Thoracic aorta (tissue), 2 donors: ENCODE measurements at regions not wholly inside any gene's neighbourhood (a gene's known extent, or its start where the extent isn't known, plus 50 kb on each side); places are given as distances from the start of the nearest gene placed in this dataset.

Source experiments
- ATAC-seq: fragments of 150-250 bp; one replicate; pipeline ENCODE4 v1.8.0; 2017; ENCODE audit warnings: low read depth; ENCODE audit not compliant: insufficient number of reproducible peaks, low FRiP score
- DNase-seq: peaks from one replicate; pipeline ENCODE4 v3.0.0-alpha.2; 2020; ENCODE audit warnings: low spot score
- H3K27ac ChIP-seq, 2 donors: fragments of 200-600 bp; sonication (generic); 1 replicate in 1 of 2; 2 replicates in 1 of 2; pipeline ENCODE4 v1.5.1; 2016; ENCODE audit warnings: mild to moderate bottlenecking in 2 of 2, moderate library complexity in 2 of 2
- H3K27me3 ChIP-seq: fragments of 200-600 bp; sonication (generic); replicated peaks from 2 replicates; pipeline ENCODE4 v1.6.0; 2016; ENCODE audit warnings: mild to moderate bottlenecking; ENCODE audit not compliant: insufficient read depth
- H3K36me3 ChIP-seq: fragments of 200-600 bp; sonication (generic); one replicate; pipeline ENCODE4 v1.5.1; 2016
- H3K4me1 ChIP-seq, 2 donors: fragments of 200-600 bp; sonication (generic); 1 replicate in 1 of 2; 2 replicates in 1 of 2; pipeline versions ENCODE4 v1.5.1 to v1.6.0; 2016; ENCODE audit warnings: low read depth in 2 of 2, mild to moderate bottlenecking in 1 of 2; ENCODE audit not compliant: control insufficient read depth in 1 of 2
- H3K4me3 ChIP-seq: fragments of 200-600 bp; sonication (generic); 2 replicates; pipeline ENCODE4 v1.5.1; 2016; ENCODE audit warnings: mild to moderate bottlenecking
- H3K9me3 ChIP-seq: fragments of 200-600 bp; sonication (generic); 2 replicates; pipeline ENCODE4 v1.5.1; 2016
- TF ChIP-seq, protein P1 (sequence below): fragments of 200-600 bp; sonication (generic); IDR thresholded peaks from one replicate; pipeline ENCODE4 v1.5.1; 2019; ENCODE audit warnings: antibody characterized with exemption

DNA sequence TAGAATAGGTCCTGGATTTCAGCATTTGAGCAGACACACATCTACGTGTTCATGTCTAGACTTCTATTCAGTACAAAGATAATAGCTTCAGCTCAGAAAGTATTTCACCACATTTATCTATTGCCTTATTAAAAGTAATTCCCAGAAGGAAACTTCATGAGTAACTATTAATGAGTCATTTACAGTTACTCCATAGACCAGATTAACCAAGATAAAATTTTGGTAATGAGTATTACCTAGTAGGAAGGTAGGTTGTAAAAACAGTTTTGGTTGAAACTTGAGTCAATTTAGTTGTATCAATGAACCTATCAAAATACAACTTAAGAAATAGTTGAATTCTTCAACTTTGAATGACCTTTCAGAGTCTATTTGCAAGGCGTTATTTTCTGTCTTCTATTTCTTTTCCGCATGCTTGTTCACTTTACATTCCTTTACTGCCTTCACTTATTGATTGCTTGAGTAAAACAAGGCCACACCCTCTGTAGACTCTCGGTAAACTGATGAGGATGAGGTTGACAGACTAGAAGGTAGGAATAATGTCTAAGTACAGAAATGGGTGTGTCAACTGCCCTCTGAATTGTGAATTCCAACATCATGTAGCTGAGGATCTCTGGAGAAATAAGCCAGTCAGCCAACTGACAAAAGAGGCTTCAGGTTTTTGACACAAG, 1165.6 kb upstream of the ZEB2 start:
- Histone ChIP-seq H3K4me3 (no peak overlapping the region), H3K9me3 (no peaks in the 10 kb centered on the region), H3K27ac (no peak overlapping the region), H3K4me1 (no peaks in the 10 kb centered on the region), H3K36me3 (no peaks in the 10 kb centered on the region), H3K27me3 (no peaks in the 10 kb centered on the region)
- no peak for ATAC-seq
- TF ChIP-seq, protein P1, sequence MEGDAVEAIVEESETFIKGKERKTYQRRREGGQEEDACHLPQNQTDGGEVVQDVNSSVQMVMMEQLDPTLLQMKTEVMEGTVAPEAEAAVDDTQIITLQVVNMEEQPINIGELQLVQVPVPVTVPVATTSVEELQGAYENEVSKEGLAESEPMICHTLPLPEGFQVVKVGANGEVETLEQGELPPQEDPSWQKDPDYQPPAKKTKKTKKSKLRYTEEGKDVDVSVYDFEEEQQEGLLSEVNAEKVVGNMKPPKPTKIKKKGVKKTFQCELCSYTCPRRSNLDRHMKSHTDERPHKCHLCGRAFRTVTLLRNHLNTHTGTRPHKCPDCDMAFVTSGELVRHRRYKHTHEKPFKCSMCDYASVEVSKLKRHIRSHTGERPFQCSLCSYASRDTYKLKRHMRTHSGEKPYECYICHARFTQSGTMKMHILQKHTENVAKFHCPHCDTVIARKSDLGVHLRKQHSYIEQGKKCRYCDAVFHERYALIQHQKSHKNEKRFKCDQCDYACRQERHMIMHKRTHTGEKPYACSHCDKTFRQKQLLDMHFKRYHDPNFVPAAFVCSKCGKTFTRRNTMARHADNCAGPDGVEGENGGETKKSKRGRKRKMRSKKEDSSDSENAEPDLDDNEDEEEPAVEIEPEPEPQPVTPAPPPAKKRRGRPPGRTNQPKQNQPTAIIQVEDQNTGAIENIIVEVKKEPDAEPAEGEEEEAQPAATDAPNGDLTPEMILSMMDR: no peak
- no peak for DNase-seq

DNA sequence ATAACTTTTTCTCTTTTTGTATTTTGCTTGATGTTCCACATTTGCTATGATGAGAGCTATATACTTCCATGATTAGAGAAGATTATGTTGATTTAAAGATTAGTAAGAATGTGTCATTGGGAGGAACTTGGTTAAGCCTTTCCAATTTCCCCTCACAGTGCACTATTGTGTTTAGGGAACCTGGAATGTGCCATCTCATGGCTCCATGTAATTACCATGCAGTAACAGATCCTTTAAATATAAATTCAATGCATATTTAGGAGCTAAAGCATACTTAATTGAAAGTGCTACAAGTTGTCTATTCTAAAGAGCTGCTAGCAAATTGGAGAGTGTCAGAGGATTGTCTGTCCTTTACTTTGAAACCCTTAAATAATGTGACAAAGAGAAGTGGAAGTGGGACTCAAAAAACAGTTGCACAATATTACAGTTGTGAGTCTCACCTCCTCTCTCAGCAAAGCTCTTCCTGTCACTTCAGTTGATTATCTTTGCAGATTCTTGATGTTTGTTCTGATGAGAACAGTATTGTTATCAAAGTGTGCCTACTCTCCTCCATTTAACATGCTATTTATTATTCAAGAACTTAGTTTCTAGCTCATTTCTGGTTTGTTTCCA, 1162.7 kb upstream of the ZEB2 start:
- no peaks in the 10 kb centered on the region for H3K9me3 ChIP-seq
- H3K36me3 ChIP-seq: no peaks in the 10 kb centered on the region
- H3K27me3 ChIP-seq: no peaks in the 10 kb centered on the region
- no peak overlapping the region for H3K4me3 ChIP-seq
- ATAC-seq: no peak
- H3K4me1 ChIP-seq: no peaks in the 10 kb centered on the region
- H3K27ac ChIP-seq: no peak overlapping the region
- no peak for DNase-seq
- TF ChIP-seq, protein P1: no peak

DNA sequence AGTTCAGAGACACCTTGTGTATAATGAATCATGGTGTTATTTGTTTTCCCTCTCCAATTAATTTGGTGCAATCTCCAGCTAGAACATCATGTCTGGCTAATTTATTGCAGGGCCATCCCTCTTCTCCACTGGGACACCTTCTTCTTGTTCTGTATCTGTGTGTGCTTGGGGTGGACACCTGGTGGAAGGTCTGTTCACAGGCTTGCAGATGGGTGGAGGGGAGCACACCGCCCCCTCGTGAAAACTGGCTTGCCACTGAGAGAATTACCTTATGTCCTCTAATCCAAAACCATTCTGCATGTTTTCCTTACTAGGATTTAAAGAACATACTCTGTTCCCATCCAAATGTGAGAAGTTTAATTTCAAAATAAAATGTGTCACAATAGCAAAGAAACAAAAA, 1160.4 kb upstream of the ZEB2 start:
- Histone ChIP-seq H3K27ac (no peak overlapping the region), H3K27me3 (no peaks in the 10 kb centered on the region), H3K4me3 (no peak overlapping the region), H3K9me3 (no peaks in the 10 kb centered on the region), H3K36me3 (no peaks in the 10 kb centered on the region), H3K4me1 (no peaks in the 10 kb centered on the region)
- ATAC-seq (no peak), DNase-seq (no peak)
- TF ChIP-seq, protein P1: no peak

DNA sequence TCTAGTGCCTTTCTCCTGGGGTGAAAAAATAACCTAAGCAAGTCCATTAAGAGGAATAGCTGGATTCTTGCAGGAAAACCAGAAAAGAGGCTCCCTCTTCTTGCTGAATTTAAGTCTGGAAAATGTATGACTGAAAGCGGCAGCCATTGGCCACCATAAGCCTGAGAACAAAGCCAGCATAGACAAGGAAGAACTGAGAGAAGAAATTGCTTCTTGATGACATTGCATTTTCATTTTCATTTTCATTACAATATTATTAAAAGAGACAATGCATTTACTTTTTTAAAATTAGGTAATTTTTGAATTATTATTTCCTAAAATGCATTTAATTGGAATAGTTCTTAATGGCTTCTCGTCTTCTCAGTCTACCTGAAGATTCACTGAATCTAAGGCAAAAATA, 1157.5 kb upstream of the ZEB2 start:
- no peaks in the 10 kb centered on the region for H3K4me1 ChIP-seq
- H3K27ac ChIP-seq: no peak overlapping the region
- no peak for ATAC-seq
- TF ChIP-seq, protein P1: no peak
- no peak overlapping the region for H3K4me3 ChIP-seq
- H3K27me3 ChIP-seq: no peaks in the 10 kb centered on the region
- no peaks in the 10 kb centered on the region for H3K36me3 ChIP-seq
- DNase-seq: no peak
- no peaks in the 10 kb centered on the region for H3K9me3 ChIP-seq

DNA sequence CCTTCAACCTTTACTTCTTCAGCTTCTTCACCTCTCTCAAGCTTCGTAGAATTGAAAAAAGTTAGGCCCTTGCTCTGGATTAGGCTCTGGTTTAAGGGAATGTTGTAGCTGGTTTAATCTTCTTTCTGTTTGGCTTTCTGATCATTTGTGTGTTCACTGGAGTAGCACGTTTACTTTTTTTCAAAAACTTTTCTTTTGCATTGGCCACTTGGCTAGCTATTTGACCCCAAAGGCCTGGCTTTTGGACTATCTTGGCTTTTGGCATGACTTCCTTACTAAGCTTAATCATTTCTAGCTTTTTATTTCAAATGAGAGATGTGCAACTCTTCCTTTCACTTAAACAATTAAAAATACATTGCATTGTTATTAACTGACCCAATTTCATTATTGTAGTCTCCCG, 1154.8 kb upstream of the ZEB2 start:
- Histone ChIP-seq H3K27me3 (no peaks in the 10 kb centered on the region), H3K9me3 (no peaks in the 10 kb centered on the region), H3K4me3 (no peak overlapping the region), H3K4me1 (no peaks in the 10 kb centered on the region), H3K27ac (no peak overlapping the region), H3K36me3 (no peaks in the 10 kb centered on the region)
- DNase-seq (no peak), ATAC-seq (no peak)
- TF ChIP-seq, protein P1: no peak
